NCI-H82 (cell line): ENCODE measurements at regions not wholly inside any gene's neighbourhood (a gene's known extent, or its start where the extent isn't known, plus 50 kb on each side); places are given as distances from the start of the nearest gene placed in this dataset.

ENCODE experiments used
- DNase-seq: peaks from one replicate; lab custom pipeline; 2025; lab: John Stamatoyannopoulos, UW

DNA sequence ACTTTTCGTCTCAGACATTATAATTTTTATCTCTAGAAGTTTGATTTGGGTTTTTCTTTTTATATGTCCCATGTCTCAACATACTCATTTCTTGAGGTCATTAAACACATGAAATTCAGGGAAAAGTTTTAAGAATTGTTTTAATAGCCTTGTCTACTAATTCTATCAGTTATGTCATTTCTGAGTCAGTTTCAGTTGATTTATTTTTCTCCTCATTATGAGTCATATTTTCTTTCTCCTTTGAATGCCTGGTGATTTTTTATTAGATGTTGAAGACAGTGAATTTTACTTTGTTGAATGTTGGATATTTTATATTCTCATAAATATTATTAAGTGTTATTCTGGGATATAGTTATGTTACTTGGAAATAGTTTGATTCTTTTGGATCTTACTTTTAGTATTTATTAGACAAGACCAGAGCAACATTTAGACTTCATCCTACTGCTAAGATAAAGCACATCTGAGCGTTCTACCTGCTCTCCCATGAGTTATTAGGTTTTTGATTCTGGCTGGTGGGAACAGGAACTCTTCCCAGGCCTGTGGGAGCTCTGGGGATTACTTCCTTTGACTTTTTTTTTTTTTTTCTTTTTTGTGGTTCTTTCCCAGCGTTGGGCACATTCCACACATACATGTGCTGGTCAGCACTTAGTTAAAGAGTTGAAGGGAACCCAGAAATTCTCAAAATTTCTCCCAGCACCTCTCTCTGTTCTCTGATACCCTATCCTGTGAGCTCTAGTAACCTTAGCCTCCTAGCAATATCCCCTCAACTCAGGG is 1157.7 kb downstream of the BCL11B start:
- DNase-seq: no peak

DNA sequence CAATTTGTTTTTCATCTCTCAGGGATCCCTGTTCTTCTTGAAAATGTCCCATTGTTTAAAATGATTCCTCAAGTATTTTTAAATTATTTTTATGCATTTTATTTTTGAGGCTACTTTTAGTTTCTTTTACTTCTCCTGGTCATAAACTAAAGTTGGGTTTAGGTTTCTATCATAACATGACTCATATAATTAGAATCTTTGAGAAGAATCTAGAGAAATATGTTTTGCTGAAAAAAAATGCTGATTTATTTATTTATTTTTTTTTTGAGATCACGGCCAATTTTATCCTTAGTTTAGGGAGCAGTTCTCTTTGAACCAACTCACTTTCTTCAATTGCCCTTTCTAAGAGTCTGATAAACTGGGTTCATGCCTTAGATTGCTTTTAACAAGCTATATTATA is 1157.1 kb downstream of the BCL11B start:
- no peak for DNase-seq

DNA sequence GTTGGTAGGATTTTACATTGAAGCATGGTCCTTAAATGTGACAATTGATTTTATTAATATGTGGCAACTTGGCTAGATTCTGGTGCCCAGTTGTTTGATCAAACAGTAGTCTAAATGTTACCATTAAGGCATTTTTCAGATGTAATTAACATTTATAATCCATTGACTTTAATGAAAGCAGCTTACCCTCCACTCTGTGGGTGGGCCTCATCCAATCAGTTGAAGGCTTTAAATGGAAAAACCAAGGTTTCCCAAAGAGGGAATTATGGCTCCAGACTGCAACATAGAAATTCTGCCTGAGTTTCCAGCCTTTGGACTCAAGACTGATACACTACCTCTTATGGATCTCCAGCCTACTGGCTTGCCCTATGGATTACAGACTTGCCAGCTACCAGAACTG is 1153.2 kb downstream of the BCL11B start:
- DNase-seq: no peak

DNA sequence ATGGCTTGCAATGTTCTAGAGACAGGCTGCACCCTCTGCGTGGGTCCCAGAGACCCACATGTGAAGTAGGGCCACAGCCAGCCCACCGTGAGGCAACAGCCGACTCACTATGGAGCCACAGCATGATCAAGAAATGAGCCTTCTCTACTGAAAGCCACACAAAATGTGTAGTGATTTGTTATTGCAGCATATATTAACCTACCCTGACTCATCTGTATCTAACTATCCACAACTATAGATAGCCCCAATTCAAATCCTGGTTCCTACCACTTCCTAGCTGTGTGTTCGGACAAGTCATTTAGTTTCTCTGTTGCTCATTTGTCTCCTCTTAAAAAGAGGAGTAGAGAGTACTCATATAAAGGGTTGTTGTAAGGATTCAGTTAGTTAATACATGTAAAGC is 1152.3 kb downstream of the BCL11B start:
- no peak for DNase-seq

DNA sequence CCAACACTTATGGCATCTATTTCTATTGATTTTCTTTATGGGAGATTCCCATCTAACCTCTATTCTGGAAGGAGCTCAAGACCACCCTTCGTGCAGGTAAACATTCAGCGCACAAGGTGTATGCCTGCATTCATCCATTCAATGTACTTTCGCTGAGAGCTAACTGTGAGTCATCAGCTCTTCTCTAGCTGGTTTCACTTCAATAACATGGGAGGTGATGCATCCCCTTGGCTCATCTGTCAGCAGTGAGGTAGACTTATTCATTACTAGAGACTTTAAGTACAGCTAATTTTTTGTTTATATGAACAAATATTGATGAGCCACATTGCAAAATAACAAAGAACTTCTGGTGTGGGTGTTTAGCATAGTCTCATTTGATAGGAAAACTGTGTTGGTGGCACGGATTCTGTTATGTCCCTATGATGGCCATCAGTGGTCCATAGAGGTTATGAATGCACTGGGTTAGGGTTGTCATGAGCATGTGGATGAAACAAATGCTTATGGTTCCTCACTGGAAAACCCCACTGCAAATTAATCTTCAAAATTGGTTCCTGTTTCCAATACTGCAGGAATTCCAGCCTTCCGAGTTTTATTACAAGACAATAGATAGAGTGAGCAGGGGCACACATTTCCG is 1151.0 kb downstream of the BCL11B start:
- no peak for DNase-seq

DNA sequence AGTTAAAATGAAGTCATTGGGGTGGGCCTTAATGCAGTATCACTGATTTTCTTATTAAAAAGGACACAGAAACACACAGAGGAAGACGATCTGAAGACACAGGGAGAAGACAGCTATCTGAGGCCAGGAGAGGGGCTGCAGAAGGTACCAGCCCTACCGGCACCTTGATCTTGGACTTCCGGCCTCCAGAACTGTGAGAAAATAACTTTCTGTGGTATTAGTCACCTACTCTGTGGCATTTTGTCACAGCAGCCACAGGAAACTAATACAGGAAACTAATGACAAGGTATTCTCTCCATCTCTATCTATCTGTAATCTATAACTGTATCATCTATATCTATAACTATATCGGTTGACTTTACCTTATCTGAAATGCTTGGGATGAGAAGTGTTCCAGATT is 1149.5 kb downstream of the BCL11B start:
- no peak for DNase-seq

DNA sequence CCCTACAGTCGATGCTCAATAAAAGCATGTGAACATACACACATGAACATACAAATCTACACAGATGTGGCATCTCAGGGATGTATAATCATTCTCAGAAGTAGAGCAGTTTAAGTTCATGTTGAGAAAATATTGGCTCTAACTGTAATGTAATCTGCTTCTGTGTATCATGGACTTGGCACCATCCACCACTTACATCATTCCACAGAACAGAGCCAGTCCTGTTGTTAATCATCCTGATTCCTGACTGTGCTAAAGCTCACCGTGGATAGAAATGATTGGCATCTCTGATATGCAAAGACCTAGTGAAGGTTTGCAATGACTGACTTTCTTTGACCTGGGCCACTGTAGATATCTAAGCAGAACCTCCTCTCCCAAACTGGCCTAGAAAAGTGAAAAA is 1141.3 kb downstream of the BCL11B start:
- no peak for DNase-seq

DNA sequence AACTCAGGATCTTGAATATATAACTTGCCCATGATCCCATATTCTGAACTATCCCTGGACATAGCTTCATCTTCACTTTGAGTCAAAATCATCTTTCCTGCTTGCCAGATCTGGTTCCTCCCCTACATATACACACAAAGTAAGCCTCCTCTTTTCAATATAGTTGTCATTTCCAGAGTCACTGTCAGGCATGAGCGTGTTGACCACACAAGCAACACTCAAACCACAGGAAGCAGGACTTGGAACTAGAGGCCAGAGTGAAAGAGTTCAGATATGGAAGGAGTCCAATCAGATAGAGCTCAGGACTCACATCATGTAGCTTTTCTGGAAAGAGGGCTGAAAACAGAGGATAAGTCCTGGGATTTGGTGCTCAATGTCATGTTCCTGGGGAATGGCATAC is 1140.6 kb downstream of the BCL11B start:
- no peak for DNase-seq

DNA sequence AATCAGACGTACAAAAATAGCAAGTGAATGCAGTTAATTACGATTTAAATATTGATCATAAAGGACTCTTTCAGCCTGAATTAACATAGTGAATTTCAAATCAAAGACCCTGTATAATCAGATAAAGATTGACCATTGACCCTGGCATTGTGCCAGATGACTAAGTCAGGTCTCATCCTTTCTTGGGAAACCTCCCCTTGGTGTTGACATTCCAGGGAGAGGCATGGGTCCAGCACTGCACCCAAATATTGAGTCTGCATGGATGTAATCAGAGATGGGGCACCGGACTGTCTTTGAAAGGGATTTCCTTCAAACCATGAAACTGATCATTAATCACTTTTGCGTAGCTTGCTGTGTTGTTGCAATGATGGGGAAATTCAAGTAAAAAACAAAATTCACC is 1138.2 kb downstream of the BCL11B start:
- no peak for DNase-seq

DNA sequence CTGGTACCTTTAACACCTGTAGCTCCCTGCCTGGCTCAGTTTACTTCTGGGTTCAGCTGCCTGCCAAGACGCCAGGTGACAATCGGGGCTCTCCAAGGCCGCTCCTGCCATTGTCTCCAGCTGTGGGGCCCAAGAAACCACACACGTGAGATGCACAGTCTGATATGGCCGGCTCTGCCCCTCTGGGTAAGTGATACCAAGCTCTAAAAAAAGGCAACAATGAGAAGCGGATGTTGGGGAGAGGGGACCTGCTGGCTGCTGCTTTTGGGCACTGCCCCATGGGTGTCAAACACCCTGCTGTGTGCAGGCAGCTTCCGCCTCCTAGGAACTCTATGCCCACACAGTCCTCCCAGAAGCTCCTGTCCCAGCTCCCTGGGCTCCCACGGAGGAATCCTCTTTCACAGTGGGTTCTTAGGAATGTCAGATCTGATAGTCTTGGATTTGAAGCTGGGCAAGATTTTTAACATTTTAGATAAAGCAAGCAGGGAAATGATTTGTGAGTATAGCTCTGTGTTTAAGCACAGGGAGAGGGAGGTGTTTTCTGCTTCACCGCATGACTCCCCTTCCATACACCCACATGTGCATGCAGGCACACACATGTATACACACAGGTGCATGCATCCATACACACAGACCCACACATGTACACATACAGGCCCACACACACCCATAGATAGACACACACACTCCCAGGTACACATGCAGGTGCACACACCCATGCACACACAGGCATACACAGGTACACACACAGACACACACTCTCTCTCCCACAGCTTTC is 1135.8 kb downstream of the BCL11B start:
- DNase-seq: no peak

DNA sequence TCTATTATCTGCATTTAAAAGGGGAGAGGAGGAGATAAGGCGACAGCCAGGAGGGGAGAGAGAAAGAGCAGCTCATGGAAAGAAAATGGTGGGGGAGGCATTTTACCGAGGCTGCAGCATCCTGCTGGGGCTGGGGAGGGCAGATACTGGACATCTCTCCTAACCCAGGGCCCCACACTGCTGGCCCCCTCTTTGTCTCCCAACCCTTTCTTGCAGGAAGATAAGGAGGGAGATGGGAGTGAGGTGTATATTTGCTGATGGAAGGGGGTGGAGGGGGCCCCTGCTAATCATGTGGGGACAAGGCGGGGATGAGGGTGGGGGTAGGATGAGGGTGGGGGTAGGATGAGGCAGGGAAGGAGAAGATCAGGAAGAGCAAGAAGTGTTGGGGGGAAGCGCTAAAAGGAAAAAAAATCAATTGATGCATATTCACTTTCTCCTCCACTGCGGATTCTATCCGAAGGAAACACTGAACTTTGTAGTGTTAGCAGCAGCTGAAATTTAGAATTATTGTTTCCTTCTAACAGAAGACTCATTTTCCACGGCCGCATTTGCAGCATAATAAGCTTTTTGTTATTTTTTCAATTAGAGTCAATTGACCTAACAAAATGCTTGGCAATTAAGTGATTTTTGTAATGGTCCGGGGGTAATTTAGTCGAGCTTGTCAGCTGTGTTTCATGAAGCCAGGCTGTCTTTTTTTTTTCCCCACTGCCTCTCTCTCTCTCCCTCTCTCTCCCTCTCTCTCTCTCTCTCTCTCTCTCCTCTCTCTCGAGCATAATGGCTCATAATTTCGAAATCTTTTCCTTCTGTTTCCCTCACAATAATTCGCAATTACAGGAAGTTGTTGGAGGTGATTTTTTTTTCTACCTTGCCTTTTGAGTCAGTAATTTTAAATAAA is 1134.6 kb downstream of the BCL11B start:
- peak; percentile 33 for DNase-seq

DNA sequence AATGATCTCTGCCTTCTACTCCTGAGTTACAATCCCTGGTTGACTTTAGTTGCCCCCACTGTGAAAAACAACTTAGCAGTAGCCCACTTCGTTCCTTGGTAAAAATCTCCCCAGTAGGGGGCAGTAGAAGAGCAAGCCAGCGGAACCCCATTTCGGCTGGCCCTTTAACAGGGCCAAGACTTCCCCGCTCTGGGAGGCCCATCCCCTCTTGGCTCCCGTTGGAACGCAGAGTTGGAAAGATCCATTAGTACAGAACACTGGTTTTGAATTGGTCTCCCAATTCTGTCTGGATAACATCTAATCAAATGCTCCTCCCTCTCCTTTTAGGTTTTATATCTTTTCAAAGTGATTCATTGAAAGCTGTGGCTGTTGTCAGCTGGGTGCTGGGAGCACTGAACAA is 1133.3 kb downstream of the BCL11B start:
- peak; percentile 53 for DNase-seq

DNA sequence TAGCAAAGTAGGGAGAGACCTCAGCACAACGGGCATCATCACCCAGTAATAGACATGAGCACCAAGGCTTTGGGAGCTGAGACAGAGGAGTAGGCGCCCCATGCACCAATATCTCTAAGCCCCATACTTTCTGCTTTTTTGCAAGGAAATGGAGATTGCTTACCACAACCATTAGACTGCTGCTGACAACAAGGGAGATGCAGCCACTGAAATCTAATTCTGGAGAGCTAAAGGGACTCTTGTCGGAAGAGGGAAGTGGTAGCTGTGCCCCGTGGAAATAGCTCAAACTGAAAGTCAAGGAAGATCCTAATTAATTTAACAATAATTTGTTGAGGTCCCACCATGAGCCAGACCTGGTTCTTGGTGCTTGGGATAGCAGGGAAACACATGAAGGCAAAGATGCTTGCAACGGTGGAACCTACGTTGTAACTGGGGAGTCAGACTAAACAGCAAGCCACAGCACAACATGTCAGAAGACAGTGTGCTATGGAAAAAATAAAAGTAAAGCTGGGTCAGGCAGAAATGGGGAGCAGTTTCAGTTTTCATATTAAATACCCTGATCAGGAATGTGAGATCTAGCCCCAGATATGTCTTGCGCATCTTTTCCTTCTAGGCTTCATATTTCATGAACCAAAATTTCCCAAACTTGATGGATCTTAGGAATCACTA is 1131.0 kb downstream of the BCL11B start:
- no peak for DNase-seq

DNA sequence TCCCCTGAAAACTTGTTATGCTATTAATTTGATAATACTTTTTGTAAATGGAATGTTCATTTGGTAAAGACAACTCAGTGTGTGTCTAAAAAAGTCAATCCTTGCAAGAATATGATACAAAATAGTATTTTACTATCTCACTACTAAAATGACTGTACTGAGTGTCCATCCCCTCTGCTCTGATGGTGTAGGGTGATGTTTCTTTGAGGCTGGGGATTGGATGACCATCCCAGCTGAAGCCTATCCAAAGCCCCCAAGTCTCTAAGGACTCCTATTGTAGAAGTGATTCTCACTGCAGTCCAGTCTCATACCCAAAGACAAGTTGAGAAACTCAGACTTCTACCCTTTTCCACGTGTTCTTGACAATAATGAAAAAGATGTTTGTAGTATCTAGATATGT is 1128.4 kb downstream of the BCL11B start:
- DNase-seq: no peak

DNA sequence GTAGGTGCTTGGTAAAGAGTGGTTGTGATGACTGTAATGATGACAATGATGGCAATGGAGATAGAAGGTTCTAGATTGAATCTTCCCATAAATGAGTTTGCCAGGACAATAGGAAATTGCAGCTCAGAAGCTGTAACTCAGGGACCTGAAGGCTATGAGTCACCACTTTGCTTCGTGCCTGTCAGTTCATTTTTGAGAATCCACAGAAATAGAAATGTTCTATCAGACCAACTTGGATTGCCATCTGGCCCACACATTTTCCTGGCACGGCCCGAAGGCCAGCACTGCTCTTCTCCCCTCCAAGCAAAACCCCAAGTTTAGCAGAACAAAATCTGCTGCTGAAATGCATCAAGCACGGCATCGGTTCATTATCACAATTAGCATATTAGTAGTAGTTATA is 1127.0 kb downstream of the BCL11B start:
- no peak for DNase-seq

DNA sequence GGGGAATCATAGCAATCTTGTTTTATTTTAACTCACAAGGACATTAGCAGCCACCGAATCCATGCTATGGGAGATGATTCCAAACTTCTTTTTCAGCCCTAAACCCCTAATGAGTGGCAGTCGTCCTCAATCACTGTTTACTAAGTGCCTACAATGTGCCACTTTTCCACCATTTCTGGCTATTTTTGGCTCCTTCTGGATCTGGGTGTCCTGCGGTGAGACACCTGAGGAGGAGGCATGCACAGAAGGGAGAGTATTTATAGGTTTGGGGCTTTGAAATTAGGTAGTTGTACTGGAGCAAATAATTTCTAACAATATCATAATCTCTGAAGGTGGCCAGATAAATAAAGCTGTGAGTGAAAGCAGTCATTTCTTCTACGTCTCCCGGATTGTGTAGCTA is 1125.6 kb downstream of the BCL11B start:
- DNase-seq: no peak

DNA sequence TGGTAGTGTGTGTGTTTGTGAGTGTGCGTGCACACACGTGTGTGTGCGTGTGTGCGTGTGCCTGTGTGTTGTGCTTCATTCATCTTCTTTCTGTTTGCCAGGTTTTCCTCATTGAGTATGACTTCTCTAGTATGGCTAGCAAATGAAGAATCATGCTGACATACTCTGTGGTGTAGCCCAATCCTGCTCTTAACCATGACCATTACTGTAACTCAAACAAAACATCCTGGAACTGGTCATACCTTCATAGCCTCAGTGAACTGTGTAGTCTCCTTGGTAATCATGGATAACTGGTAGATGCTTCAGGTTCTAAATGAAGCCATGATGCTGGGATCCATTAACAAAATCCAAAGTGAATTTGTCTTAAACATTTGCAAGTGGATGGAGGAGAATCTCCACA is 1117.7 kb downstream of the BCL11B start:
- DNase-seq: no peak

DNA sequence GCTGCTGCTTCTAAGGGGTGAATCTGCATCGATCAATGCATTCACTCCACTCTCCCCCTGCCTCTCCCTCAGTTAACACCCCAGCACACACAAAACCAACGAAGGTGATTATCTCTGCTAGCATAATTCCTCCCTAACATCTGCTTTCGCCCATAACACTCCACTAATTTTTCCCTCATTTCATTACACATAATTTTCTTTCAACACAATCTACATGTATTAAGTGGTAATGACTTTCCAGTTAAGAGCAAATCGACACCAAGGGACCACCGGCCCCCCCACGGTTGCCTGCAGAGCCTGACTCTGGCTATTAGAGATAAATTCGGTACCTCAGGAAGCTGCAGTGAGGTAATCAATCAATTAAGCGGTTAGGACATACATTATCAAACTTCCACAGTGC is 1115.6 kb downstream of the BCL11B start:
- no peak for DNase-seq

DNA sequence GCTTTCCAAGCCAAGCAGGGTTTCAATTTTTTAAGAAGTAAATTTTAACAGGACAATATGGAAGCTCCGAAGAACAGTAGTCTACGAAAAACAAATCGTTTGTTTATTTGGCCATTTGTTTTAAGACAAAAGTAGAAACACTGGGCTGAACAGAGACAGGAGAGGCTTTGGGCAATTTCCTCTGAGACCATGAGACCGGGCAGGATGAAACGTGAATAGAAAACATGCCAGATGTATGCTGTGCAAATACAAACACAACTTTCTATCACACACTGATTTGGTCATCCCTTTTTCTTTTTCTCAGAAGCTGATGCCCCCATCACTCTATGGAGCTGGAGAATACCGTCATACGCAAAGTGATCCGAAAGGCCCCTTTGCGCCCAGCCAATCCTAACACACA is 1111.1 kb downstream of the BCL11B start:
- DNase-seq: no peak

DNA sequence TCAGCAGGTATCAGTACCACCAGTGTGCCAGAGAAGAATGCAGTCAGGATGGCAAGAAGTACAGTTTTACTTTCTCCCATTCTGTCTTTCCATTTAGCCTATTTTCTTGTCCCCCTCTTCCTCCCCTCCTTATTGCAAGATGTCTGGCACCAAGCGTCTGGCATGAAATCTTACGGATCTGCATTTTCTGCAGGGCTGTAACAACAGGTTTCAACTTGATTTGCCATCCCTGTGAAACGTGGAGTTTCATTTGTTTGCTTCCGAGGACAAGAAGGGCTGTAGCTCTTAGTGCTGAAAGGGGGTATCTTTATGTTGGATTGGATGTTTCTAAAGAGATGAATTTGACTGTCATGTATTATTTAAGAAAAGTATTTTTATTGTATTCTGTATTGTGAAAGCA is 1110.6 kb downstream of the BCL11B start:
- DNase-seq: no peak
